HS-5 (cell line): ENCODE measurements at regions not wholly inside any gene's neighbourhood (a gene's known extent, or its start where the extent isn't known, plus 50 kb on each side); places are given as distances from the start of the nearest gene placed in this dataset.

Experiments used
- DNase-seq: peaks from one replicate; pipeline ENCODE4 v3.0.0-alpha.2; 2012; ENCODE audit warnings: low read depth

DNA sequence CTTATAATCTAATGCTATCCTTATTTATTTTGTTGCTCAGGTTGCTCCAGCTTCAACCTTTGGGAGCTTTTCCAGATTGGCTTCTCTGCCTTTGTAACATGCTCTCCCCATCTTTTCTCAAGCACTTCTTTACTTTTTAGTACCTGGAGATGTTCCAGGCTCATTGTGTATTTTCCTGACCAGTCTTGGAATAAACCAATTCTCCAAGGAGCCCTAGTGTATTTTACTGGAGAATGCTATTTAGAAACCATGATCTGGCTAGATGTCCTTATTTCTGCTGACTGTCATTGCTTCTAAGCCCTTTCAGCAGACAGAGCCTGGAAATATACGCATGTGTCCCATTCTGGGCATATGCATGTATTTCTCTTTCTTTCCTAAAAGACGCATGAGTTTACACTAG, 95.7 kb downstream of the EMX2 start:
- DNase-seq = no peak

DNA sequence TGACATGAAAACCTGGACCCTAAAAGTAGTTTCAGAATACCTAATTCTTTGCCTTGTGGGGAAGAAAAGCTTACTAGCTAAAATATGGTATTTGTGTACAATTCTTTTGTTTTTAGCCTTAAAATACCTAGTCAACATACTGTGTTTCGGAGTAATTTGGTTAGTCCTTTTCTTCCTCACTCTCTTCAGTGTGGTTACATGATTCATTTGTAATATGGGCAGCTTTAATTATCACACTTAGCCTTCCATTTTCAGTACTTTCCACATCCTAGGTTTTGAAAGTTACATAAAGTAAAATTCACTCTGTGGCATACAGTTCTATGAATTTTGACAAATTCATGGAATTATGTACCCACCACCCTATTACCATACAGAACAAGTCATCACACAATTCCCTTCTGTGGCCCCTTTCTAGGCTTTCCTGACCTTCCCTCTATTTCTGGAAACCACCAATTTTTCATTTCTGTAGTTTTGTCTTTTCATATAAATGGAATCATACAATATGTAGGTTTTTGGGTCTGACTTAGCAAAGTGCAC, 96.2 kb downstream of the EMX2 start:
- no peak for DNase-seq

DNA sequence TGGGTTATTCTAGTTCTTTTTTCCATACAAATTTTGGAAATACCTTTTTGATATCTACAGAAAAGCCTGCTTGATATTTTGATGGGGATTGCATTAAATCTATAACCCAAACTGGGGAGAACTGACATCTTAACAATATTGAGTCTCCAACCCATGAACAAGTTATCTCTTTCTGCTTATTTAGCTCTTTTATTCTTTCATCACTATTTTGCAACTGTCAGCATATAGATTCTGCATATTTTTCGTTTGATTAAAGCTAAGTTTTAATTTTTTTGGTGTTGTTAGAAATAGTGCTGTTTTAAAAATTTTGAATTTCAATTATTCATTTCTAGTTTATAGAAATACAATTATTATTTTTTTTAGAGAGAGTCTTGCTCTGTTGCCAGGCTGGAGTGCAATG, 97.9 kb downstream of the EMX2 start:
- DNase-seq = no peak

DNA sequence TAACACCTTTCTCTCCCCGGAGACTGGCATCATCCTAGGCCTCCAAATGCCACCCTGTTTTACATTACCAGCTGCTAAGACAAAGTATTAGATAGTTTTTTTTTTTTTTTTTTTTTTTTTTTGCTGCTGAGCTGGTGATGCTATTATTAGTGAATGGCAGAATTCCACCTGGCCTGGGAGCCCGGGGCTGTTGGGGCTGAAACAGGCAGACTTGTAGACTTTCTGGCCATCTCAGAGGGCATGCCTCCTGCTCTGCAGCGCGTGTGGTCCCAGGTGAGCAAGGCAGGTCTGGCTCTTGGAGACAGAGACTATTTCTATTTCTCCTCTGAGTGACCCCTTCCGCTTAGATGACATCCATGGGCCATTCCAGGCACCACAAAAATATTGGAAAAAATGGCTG, 104.2 kb downstream of the EMX2 start:
- DNase-seq = no peak

DNA sequence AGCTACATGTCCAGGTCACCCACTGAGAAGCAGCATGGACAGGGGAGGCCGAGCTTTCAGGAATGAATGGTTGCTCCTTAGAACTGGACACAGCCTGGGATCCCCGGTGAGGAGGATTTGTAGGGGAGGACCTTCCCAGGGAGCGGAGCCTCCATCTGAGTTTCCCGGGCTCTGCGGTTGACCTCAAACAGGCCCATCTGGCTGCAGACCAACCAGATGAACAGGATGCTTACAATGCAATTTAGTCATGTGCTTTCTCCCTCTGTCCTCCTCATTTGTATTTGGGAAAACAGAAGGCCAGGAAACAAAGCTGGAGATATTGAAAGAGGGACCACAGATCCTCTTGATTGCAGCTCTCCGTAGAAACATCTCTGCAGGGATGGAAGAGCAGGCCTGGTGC, 104.8 kb downstream of the EMX2 start:
- DNase-seq = no peak

DNA sequence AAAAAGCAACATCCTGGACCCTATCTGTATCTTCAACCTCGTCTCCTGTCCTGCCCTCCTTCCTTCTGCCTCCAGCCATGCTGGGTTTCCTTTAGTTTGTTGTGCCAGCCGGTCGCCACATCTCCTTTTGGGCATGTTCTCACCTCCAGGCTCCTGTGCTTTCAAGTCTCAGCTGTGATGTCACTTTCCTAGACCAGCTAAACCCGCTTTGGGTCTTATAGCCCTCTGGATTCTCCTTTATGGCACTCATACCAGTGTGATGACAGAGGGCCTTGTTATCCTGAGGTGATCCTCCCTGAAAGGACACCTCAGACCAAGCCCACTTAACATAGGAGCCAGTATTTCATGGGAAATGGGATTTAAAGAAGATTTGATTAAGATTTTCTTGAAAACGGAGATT, 108.6 kb downstream of the EMX2 start:
- DNase-seq = no peak

DNA sequence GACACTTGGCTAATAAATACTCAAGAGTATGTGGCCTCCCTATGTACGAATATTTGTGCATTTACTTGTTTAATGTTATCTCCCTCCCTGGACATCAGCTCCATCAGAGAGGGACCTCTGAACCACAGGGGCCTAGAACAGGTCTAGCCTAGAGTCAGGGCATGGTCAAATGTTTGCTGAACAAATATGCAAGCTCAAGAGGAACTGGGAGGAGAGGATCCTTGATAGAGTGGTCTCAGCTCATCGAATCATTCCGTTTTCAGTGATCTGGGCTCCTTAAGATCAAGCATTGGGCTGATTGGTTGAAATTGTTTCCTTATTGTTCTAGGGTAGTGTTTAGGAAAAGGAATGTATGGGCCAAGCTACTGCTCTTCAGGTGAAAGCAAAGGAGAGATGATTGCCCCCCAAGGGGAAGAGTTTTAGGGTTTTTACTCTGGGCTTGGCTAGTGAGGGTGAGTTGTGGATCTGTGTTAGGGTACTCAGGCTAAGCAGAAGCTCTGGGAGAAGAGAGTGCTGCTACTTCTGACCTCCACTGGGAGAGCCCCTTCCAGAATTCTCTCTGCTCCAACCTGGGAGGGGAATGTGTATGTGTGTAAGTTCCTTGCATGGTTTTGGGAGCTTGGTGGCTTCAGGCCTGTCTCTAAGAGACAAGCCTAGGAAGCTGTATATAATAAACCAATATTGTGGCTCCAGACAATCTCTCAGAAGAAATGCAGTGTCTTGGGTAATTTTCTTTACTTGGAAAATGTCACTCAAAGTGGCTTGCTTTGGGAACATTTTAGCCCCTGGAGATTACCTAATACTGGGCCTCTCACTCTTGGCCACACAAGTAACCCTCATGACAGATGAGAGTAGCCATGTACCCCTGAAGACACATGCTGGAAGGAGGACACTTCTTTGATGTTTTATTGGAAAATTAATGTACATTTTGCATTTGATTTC, 110.0 kb downstream of the EMX2 start:
- no peak for DNase-seq

DNA sequence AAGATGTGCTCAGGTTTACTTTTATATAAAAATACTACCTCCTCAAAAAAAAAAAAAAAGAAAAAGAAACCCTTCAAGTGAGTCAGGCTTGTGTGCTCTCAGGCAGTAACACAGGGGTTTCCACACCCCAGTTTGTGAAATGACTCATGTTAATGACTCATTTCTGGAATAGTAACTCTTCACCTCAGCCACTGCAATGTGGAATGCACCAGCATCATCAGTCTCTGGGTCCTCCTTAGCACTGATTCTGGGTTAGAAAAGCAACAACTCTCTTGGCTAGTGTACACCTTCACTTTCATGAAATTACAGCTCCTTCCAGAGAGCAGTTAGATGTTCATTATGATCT, 110.6 kb downstream of the EMX2 start:
- peak; percentile 87 for DNase-seq

DNA sequence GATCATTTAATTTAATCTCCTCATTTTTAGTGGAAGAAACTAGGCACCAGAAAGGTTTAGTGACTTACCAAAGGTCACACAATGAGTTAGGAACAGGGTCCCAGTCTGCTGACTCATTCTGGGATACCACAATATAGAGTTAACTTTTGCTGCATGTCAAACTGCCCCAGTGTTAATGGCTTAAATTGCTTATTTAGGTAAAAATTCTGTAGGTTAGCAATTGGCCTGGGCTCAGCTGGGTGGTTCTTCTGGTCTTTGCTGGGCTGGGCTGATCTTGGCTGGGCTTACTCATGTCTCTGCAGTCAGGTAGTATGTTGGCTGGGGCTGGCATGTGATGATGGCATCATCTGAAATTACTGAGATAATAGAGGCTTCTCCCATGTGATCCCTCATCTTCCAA, 111.6 kb downstream of the EMX2 start:
- no peak for DNase-seq

DNA sequence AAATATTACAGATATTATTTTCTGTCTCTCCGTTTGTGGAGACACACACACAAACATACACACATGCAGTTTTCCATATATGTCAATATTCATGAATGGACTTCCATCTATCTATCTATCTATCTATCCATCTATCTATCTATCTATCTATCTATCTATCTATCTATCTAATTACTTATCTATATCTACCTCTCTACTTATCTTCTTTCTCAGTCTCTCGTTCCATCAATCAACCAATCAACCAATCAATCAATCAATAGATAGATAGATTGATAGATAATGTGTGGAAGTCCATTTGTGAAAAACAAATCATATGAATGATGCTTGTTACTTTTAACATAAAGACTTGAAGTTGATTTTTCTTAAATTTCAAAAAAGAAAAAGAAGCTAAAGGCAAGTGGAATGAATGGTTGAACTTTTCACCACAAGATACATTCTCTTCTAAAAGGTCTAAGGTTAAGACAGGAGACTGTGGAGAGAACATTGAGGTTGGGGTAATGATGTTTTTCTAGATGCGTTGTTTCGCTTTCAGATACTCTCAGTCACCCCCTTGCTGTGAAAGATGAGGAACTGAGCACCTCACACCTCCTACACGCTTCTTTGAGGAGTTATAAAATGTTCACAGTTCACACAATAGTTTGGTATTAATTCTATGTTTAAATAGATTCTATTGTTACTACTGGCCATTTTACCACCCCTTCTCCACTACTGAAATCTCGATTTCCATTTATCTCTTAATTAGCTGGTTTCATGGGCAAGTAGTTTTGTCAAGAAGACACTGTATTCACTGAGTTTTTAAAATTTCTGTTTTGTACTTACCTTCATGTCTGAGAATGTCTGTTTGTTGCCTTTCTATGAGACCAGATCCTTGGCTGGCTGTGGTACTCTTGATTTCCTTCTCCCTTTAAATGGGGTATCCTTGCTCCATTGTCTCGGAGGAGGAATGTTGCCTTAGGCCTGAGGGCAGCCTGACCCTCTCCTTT, 114.1 kb downstream of the EMX2 start:
- DNase-seq = no peak

DNA sequence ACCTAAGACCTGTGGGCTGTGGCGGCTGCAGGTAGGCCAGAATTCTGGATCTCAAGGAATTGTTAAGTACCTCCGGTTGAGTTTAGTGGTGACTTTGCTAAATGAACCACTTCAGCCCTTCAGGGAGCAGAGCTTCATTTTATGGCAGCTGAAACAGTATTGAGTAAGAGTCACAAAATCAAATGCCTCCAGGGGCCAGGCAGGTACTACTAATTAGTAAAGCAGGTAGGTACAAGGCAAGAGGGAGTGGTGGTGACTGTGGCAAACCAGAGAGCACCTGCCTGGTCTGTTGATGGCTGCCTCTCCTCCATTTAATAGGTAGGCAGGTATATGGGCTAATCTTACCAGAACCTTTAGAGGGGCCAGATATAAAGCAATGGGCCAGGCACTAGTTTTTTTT, 118.8 kb downstream of the EMX2 start:
- no peak for DNase-seq

DNA sequence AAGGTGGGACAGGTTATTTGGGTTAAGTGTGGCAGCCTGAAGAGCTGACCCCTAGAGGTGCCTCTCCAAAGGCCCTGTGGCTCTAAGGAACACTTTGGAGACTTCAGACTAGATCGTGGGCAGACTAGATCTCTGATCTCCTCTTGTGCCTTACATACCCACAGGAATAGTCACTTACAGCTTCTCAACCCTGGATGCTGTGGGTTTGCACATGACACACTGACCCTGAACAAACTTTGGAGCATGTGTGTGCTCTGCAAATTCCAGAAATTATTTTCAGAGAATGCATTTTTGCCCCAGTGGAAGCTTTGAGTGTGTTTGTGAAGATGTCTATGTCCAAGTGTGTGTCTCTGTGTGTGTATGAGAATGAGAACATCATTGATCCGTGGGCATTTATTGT, 119.6 kb downstream of the EMX2 start:
- no peak for DNase-seq

DNA sequence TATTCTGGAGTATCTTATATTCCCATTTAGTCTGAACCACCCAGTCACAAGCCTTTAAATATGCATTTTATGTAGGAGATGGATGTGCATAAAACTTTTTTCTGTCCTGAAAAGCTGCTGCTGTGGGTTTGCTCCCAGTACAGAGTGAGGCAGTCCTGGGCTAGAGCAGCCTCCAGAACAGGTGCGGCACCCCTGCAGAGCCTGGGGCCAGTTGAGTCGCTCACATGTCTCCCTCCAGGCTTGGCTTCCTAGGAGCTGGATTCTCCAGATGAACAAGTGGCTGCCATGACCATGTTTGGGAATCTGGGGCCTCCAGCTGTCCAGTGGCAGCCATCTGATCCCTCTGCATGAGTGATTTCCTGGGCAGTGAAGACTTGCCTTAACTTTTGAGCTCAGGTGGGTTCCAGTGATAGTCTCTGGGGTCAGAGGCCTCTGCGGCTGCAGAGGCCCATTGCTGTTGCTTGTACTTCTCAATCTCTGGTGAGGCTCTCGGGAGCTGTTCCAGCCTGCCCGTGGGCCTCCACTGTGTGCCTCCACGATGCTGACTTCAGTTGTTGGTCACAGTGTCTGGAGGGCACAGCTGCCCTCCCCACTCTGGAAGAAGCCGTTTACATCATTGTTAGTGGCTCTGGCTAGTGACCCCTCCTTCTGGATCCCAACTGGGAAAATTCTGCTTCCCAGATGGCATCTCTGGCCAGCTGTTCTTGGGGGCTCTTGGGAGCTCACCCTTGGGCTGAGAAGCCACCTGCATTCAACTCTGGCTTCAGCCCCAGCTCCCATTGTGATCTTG, 120.4 kb downstream of the EMX2 start:
- DNase-seq = no peak

DNA sequence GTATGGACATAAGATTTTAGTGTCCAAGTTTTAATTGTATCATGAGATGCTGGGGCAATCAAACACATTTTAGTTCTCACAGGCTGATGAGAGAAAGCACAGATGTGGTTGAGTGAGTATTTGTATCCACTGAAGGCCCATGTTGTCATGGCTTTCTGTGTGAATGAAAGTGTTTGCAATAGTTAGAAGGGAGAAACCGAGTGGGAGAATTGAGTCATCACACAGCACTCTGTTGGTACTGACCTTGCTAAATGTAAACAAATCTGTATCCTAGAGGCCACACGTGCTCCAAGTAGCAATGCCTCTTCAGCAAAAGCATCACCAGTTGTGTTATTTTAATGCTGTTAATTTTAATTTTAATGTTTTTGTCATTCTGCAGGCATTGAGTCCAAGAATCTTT, 121.2 kb downstream of the EMX2 start:
- peak; percentile 56 for DNase-seq

DNA sequence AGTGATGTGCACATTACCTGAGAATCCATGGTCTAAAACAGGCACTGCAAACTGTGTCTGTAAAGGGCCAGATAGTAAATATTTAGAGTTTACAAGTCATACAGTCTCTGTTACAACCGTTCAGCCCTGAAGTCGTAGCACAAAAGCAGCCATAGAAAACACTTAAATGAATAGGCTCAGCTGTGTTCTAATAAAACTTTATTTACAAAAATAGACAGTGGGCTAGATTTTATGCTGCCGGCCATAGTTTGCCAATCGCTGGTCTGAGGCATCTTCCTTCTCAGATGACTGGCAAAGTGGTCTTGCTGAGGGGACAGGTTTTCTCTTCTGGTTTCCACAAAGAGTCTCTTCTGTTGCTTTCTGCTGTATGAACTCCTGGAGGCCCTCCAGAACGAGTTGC, 121.7 kb downstream of the EMX2 start:
- no peak for DNase-seq

DNA sequence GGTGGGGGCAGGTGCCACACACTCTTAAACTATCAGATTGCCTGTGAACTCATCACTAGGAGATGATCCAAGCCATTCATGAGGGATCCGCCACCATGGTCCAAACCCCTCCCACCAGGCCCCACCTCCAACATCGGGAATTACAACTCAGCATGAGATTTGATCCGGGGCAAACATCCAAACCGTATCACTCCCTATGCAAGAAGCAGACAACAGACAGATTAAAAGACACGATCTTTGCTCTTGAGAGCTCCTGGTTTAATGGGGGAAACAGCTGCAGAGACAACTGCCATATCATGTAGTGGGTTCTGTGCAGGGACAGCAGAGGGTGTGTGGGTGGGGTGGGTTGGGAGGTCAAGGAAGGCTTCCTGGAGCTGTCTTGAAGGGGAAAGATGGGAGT, 123.6 kb downstream of the EMX2 start:
- no peak for DNase-seq

DNA sequence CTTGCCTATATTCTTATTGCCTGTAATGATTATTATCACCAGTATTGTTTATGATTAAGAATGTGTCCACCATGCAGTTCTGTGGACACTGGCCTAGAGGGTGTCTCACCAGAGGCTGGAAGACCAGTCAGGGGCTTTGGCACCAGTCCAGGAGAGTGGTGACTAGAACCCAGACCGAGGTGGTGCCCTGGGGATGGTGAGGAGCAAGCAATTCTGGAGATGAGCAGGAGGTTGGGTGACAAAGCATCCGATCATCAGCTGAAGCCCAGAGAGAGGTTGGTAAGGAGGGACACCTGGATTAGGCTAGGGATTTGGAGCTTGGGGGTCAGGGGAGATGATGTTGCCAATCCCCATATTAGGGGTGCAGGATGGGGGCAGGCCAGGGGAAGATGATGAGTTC, 124.4 kb downstream of the EMX2 start:
- no peak for DNase-seq

DNA sequence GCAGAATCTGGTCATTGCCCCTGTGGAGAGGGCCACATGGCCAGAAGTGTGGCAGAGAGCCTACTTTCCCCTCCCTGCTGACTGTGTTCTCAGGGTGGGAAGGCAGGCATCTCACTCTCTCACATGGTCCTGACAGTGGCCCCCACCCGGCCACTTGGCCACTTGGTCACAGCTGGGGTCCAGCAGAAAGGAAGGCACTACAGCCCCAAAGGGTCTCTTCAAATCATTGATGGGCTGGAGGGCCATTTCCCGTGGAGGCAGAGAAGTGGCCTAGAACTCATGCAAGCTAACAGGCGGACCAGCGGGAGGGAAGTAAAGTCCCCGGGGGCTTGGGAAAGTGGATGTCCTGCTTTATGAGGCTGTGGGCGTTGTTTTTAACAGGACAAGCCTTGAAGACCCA, 125.3 kb downstream of the EMX2 start:
- no peak for DNase-seq

DNA sequence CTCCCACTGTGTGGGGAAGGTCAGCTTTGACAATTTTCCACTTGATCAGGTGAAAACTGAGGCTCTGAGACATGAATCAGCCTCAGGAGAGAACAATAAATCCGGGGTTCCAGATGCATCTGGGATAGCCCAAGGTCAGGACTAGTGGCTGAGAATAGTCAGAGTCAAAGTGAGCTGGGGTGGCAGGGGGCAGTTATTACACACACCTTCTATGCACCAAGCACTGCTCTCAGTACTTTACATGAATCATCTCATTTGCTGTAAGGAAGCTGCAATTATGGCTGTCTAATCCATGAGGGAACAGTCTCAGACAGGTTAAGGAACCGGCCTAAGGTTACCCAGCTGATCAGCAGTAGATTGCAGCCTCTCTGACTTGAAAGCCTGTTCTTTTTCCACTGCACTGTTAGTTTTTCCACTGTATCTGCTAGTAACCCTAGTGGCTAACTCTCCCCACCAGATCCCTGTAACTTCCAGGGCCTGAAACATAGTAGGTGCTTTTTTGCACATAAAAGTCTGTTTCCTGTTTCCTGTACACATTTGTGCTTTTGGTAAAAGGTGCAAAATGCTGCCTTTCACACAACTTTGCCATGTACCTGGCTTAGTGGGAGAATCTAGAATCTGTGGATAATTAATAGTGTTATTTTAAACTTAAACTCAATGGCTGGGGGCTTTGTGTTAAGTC, 125.9 kb downstream of the EMX2 start:
- DNase-seq = no peak

DNA sequence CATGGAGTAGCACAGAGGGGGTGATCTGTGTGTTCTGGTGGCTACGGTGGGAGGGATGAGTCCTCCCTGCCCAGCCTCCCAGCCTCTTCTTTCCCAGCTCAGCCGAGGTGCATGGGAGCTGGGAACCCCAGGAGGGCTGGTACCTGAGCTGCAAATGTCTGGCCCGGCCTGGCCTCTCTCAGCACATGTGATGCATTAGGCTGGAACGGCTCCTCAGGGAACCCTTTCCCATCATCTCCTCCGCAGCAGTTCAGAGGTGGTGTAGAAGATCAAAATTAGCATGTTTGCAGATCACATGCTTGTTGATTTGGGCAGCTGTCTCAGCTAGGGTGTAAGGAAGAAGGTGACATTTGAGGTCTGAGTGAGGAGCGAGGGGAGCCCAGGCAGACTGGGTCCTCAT, 126.6 kb downstream of the EMX2 start:
- no peak for DNase-seq

DNA sequence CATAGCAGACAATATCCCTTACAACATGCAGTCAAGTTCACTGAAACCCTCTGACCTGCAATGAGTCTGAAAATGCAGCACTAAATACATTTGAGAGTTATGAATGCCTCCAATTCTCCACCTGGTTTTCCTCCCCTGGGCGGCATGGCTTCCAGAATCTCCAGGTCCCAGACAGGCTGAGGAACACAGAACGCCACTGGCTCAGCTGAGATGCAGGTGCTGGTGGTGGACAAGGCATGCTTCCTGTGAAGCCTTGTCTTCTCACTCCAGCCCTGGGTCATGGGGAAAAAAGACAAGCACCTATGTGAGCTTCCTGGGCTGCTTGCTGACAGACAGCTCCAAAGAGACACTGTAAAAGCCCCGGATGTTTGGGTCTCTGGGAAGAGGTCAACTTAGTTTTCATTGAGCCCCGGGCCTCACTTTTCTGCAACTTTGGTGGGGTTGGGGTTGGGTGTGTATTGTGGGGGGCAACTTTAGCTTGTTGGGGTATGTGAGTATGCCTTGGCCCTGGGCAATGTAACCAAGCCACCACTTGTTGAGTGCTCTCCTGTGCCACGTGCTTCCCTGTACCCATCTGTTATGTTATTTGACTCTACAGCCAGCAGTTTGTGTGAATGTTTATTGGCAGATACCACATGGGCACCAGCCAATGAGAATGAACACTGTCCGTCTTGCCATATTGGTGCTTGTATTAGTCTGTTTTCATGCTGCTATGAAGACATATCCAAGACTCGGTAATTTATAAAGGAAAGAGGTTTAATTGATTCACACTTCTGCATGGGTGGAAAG, 127.8 kb downstream of the EMX2 start:
- no peak for DNase-seq
